GM19452 (cell line): ENCODE measurements at regions not wholly inside any gene's neighbourhood (a gene's known extent, or its start where the extent isn't known, plus 50 kb on each side); places are given as distances from the start of the nearest gene placed in this dataset.
"Not testable (repeated sequence)": the region's sequence is repeated elsewhere in the genome, so short reads cannot be mapped to it uniquely, and the experiment has no call there.

Experiments used
- ATAC-seq: cut with Tn5 transposase; IDR thresholded peaks from one replicate; pipeline ENCODE4 v1.9.1; 2021; ENCODE audit not compliant: unreplicated experiment

DNA sequence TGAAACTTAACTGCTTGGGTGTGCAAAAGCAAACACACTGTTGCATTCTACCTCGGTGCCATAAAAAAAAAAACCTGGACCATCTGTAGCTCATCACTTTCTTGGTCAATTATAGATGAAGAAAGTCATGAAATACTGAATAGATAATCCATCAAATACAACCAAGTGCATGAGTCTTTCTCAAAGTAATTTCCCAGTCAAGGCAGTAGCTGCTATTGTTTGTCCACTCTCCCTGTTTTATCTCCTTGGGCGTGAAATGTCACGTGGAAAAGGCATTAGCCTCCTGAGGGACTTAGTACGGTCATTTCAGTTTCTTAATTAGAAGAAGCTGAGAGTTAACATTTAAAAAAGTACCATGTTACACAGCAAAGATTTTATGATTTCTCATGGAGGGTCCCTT lies 1697.9 kb downstream of the PCDH9 start:
- ATAC-seq, result no peak

- no peak for ATAC-seq
Measured at GRCh38 chr13:65530688-65531087, 1699.4 kb downstream of the PCDH9 start.

- ATAC-seq, result no peak
Measured at GRCh38 chr13:65529541-65529940, 1700.6 kb downstream of the PCDH9 start.

DNA sequence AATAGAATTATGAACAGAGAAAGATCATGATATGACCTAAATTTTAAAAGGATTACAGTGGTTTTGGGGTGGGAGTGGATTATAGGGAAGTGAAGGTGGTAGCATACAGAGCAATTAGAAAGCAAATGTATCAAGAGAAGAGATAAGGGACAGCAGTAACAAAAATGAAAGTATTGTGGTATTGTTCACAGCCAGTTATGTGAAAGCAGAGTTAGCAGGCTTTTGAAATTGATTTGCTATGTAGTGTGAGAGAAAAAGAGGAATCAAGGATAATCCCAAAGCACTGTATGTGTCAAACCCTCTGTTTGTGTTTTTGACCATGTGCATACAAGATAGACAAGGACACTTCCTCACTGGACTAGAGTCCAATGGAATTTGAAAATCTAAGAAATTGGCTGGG lies 1721.4 kb downstream of the PCDH9 start:
- ATAC-seq, result no peak

GRCh38 chr13:65508338-65508737 lies 1721.8 kb downstream of the PCDH9 start:
- no peak for ATAC-seq

DNA sequence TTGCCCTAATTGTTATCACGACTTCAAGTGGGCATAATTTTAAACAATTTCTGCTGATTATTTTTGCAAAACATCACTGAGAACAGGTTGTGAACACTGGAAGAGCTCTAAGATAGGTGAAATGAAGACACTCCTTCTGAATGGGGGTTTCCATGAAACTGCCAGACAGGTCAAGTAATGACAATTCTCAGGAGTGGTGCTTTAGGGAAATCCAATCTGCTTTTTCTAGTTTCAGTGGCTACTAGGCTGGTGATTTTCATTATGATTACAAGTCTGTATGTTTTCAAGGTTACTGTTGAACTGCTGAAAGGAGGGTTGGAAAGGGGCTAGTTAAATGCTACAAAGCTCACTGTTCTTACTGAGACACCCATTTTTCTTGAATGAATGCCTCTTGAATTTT lies 1724.2 kb downstream of the PCDH9 start:
- ATAC-seq, result no peak

GRCh38 chr13:65504213-65504612 lies 1725.9 kb downstream of the PCDH9 start:
- no peak for ATAC-seq

DNA sequence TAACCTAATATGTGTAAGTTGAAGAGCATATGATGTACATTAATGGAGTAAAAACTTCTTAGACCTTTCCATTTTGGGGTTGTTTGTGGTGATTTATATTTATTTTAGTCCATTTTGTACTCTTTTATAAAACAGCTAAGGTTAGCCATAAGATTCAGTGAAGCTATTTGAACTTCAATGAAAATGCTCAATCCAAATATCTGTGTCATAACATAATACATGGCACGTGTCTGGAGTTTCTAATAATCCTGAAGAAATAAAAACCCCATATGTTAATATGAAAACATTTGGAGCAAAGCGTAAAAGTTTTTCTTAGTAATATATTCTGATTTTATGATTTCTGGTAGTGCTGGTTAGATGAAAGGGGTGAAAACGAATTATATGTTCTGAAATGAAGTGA lies 1729.7 kb downstream of the PCDH9 start:
- no peak for ATAC-seq

GRCh38 chr13:65499256-65499655 lies 1730.9 kb downstream of the PCDH9 start:
- no peak for ATAC-seq

- no peak for ATAC-seq
Measured at GRCh38 chr13:65497265-65497664, 1732.9 kb downstream of the PCDH9 start.

DNA sequence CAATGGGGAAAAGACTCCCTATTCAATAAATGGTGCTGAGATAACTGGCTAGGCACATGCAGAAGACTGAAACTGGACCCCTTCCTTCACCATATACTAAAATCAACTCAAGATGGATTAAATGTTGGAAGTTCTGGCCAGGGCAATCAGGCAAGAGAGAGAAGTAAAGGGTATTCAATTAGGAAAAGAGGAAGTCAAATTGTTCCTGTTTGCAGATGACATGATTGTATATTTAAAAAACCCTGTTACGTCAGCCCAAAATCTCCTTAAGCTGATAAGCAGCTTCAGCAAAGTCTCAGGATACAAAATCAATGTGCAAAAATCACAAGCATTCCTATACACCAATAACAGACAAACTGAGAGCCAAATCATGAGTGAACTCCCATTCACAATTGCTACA lies 1739.4 kb downstream of the PCDH9 start:
- not testable (repeated sequence) for ATAC-seq

DNA sequence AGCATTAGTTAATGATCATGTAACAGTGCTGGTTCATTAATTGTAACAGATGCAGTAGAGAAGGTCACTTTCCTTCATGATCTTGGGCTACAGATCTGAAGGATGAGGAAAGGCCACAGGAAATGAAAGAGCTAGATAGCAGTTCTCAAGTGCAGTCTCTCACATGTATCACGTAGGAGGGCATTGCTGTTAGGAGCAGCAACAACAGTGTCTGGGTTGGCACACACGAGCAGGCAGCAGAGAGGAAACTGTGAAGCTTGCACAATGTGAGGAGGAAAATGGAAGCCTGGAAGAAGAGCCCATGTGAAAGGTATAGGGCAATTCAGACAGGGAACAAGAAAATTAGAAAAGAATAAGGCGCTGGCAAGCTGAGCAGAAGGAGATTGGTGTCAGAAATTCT lies 1741.5 kb downstream of the PCDH9 start:
- no peak for ATAC-seq

GRCh38 chr13:65479692-65480091 lies 1750.4 kb downstream of the PCDH9 start:
- ATAC-seq, result no peak

- ATAC-seq, result no peak
Measured at GRCh38 chr13:65473196-65473595, 1756.9 kb downstream of the PCDH9 start.

- ATAC-seq, result no peak
Measured at GRCh38 chr13:65472336-65472735, 1757.8 kb downstream of the PCDH9 start.

GRCh38 chr13:65470781-65471180 lies 1759.4 kb downstream of the PCDH9 start:
- ATAC-seq, result no peak

DNA sequence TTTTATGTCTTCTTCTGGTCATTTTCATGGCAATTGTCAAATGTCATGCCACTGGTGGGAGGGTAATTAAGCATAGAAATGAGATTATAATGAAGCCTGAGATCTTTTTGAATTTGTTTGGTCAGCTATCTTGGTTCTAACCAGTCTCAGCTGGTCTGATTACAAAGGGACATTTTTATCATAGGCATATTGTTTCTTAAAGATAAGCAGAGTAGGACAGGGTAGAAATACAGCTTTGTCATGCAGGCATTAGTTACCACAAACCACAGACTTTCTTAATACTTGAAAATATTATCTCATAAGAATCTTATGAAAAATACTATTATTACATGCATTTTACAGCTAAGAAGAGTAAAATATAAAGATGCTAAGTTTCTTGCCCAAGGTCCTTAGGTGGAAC lies 1761.5 kb downstream of the PCDH9 start:
- ATAC-seq, result no peak

DNA sequence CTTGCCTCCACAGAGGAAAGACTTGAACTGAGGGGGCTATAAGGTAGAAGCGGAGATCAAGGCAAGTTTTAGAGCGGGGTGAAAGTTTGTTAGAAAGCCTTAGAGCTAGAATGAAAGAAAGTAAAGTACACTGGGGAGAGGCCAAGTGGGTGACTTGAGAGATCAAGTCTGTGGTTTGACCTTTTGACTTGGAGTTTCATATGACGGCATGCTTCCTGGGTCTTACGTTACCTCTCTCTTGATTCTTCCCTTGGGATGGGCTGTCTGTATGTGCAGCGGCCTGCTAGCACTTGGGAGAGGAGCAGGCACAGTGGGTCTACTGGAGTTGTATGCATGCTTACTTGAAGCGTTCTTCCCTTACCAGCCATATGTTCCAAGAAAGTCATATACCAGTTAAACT lies 1768.5 kb downstream of the PCDH9 start:
- ATAC-seq, result no peak

DNA sequence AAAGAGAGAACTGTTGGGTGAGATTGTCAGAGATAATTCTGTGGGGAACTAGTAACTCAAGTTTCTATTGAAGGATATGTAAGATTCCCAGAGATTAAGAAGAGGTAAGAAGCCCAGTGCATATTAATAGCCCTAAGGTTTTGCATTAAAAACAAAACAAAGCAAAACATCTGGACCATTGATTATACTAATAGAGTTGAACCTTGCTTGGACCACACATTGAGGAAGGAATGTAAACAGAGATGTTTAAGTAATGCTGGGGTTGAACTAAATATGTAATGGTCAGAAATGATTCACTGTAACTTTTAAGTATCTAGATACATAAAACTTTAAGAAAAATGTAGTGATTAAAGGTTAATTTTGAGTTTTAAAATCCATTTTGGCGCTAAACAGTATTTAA lies 1770.0 kb downstream of the PCDH9 start:
- no peak for ATAC-seq

GRCh38 chr13:65456150-65456912 lies 1773.8 kb downstream of the PCDH9 start:
- no peak for ATAC-seq

- ATAC-seq, result no peak
Measured at GRCh38 chr13:65454403-65454802, 1775.7 kb downstream of the PCDH9 start.

GRCh38 chr13:65453982-65454381 lies 1776.2 kb downstream of the PCDH9 start:
- no peak for ATAC-seq

DNA sequence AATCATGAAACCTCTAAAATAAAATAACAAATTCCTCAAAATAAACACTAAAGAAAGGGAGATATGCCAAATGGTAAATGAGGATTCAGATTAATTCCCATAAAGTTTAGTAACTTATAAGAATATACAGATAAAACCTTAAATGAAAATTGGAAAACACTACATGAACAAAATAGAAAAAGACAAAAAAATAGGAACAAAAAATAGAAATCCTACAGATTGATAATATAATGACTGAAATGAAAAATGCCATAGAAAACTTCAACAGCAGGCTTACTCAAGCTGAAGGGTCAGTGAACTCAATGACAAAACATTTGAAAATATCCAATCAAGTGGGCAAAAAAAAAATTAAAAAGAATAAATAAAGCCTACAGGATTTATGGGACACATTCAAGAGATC lies 1784.8 kb downstream of the PCDH9 start:
- no peak for ATAC-seq
